AG09319 (cell line): ENCODE measurements at regions not wholly inside any gene's neighbourhood (a gene's known extent, or its start where the extent isn't known, plus 50 kb on each side); places are given as distances from the start of the nearest gene placed in this dataset.

Experiments
- DNase-seq: peaks from one replicate; pipeline ENCODE4 v3.0.0-alpha.2; 2010; ENCODE audit warnings: low read depth; ENCODE audit errors: extremely low read depth
- CTCF ChIP-seq: IDR thresholded peaks from 2 replicates; pipeline ENCODE4 v1.5.1; 2011; ENCODE audit warnings: low read depth, mild to moderate bottlenecking, inconsistent platforms, low read length, moderate library complexity

GRCh38 chr21:36601362-36601761 lies 97.6 kb upstream of the SIM2 start:
- DNase-seq, result no peak
- no peak for TF ChIP-seq CTCF

- DNase-seq, result no peak
- no peak for TF ChIP-seq CTCF
Observed at GRCh38 chr21:36602735-36603134, 96.2 kb upstream of the SIM2 start.

- no peak for DNase-seq
- no peak for TF ChIP-seq CTCF
Observed at GRCh38 chr21:36603221-36603620, 95.7 kb upstream of the SIM2 start.

GRCh38 chr21:36605426-36605825 lies 93.5 kb upstream of the SIM2 start:
- TF ChIP-seq CTCF, result no peak
- no peak for DNase-seq

GRCh38 chr21:36606287-36606982 lies 92.5 kb upstream of the SIM2 start:
- TF ChIP-seq CTCF, result no peak
- no peak for DNase-seq

GRCh38 chr21:36606983-36607325 lies 92.0 kb upstream of the SIM2 start:
- TF ChIP-seq CTCF, result no peak
- no peak for DNase-seq

GRCh38 chr21:36608041-36608896 lies 90.6 kb upstream of the SIM2 start:
- no peak for TF ChIP-seq CTCF

More at GRCh38 chr21:36608041-36608896, 90.6 kb upstream of the SIM2 start:
- DNase-seq, result no peak
